HEK293 (cell line): ENCODE measurements at regions not wholly inside any gene's neighbourhood (a gene's known extent, or its start where the extent isn't known, plus 50 kb on each side); places are given as distances from the start of the nearest gene placed in this dataset.

Experiments
- CTCF ChIA-PET: fragments of 350-600 bp; formaldehyde crosslinking; extraction: SDS; loops from one replicate; lab custom pipeline; 2021; ENCODE audit warnings: antibody characterized with exemption; lab: Yijun Ruan, JAX
- POLR2A ChIA-PET: fragments of 300-600 bp; formaldehyde crosslinking; extraction: SDS; loops from one replicate; lab custom pipeline; 2020; ENCODE audit warnings: antibody characterized with exemption, inconsistent platforms; lab: Yijun Ruan, JAX
- H3K27ac ChIP-seq: fragments of 200-500 bp; sonication (Bioruptor generic); 2 replicates; pipeline ENCODE4 v1.5.1; 2014; ENCODE audit warnings: low read depth, low read length, control low read depth, inconsistent platforms; ENCODE audit errors: extremely low read depth
- H3K36me3 ChIP-seq, 2 experiments: fragments of 200-500 bp in 1 of 2; sonication (Bioruptor generic) in 1 of 2; 1 replicate in 1 of 2; 2 replicates in 1 of 2; pipeline ENCODE4 v1.5.1; 2014 to 2017; ENCODE audit warnings: inconsistent platforms in 2 of 2, low read length in 2 of 2; ENCODE audit not compliant: control insufficient read depth in 2 of 2, insufficient read depth in 1 of 2
- H3K4me1 ChIP-seq: fragments of 200-500 bp; sonication (Bioruptor generic); 2 replicates; pipeline ENCODE4 v1.5.1; 2014; ENCODE audit warnings: mild to moderate bottlenecking, low read length, inconsistent platforms; ENCODE audit not compliant: control insufficient read depth, insufficient read depth
- H3K4me3 ChIP-seq: 2 replicates; pipeline ENCODE4 v1.5.1; 2011; ENCODE audit warnings: low read depth, mild to moderate bottlenecking, control low read depth, low read length, moderate library complexity
- H3K9me3 ChIP-seq: fragments of 200-500 bp; sonication (Bioruptor generic); 2 replicates; pipeline ENCODE4 v1.5.1; 2014; ENCODE audit warnings: low read depth, low read length, inconsistent platforms; ENCODE audit not compliant: control insufficient read depth, insufficient read depth
- GLIS2 ChIP-seq: fragments of 450-650 bp; formaldehyde crosslinking; IDR thresholded peaks from 2 replicates; pipeline ENCODE4 v1.5.1; 2016; ENCODE audit warnings: missing biosample characterization, missing genetic modification characterization
- KLF9 ChIP-seq: fragments of 450-650 bp; formaldehyde crosslinking; IDR thresholded peaks from 2 replicates; pipeline ENCODE4 v1.5.1; 2016; ENCODE audit warnings: missing biosample characterization, missing genetic modification characterization, low read depth
- SETDB1 ChIP-seq: IDR thresholded peaks from one replicate; pipeline ENCODE4 v1.6.1; 2017; ENCODE audit warnings: mild to moderate bottlenecking, low read length, moderate library complexity, mixed read lengths; ENCODE audit not compliant: insufficient read length
- WT1 ChIP-seq: fragments of 450-650 bp; formaldehyde crosslinking; IDR thresholded peaks from 2 replicates; pipeline ENCODE4 v1.5.1; 2016; ENCODE audit warnings: missing biosample characterization, missing genetic modification characterization
- ZBTB10 ChIP-seq: fragments of 450-650 bp; formaldehyde crosslinking; IDR thresholded peaks from 2 replicates; pipeline ENCODE4 v1.5.1; 2016; ENCODE audit warnings: missing biosample characterization, missing genetic modification characterization
- ZBTB21 ChIP-seq: fragments of 450-650 bp; formaldehyde crosslinking; IDR thresholded peaks from 2 replicates; pipeline ENCODE4 v1.5.1; 2017; ENCODE audit warnings: missing biosample characterization, missing genetic modification characterization
- ZEB2 ChIP-seq: fragments of 450-650 bp; formaldehyde crosslinking; IDR thresholded peaks from 2 replicates; pipeline ENCODE4 v1.5.1; 2016; ENCODE audit warnings: missing biosample characterization, missing genetic modification characterization
- ZNF211 ChIP-seq: fragments of 450-650 bp; formaldehyde crosslinking; IDR thresholded peaks from 2 replicates; pipeline ENCODE4 v1.5.1; 2016; ENCODE audit warnings: low read depth, missing biosample characterization, missing genetic modification characterization
- ZNF26 ChIP-seq: fragments of 450-650 bp; formaldehyde crosslinking; IDR thresholded peaks from 2 replicates; pipeline ENCODE4 v1.5.1; 2016; ENCODE audit warnings: missing biosample characterization, missing genetic modification characterization
- ZNF311 ChIP-seq: fragments of 450-650 bp; formaldehyde crosslinking; IDR thresholded peaks from 2 replicates; pipeline ENCODE4 v1.5.1; 2017; ENCODE audit warnings: missing biosample characterization, missing genetic modification characterization, borderline replicate concordance
- ZNF394 ChIP-seq: fragments of 450-650 bp; formaldehyde crosslinking; IDR thresholded peaks from 2 replicates; pipeline ENCODE4 v1.5.1; 2016; ENCODE audit warnings: missing biosample characterization, missing genetic modification characterization, mild to moderate bottlenecking, moderate library complexity, borderline replicate concordance
- ZNF416 ChIP-seq: fragments of 450-650 bp; formaldehyde crosslinking; IDR thresholded peaks from 2 replicates; pipeline ENCODE4 v1.5.1; 2016; ENCODE audit warnings: missing biosample characterization, missing genetic modification characterization
- ZNF513 ChIP-seq: fragments of 450-650 bp; IDR thresholded peaks from 2 replicates; pipeline ENCODE4 v1.5.1; 2018; ENCODE audit warnings: missing biosample characterization, missing genetic modification characterization
- ZNF518A ChIP-seq: fragments of 450-650 bp; formaldehyde crosslinking; conservative IDR thresholded peaks from 2 replicates; pipeline ENCODE4 v1.5.1; 2016; ENCODE audit warnings: low read depth, missing biosample characterization, missing genetic modification characterization
- ZNF521 ChIP-seq: fragments of 450-650 bp; formaldehyde crosslinking; IDR thresholded peaks from 2 replicates; pipeline ENCODE4 v1.5.1; 2017; ENCODE audit warnings: missing biosample characterization, mild to moderate bottlenecking, missing genetic modification characterization
- ZNF548 ChIP-seq: fragments of 450-650 bp; formaldehyde crosslinking; IDR thresholded peaks from 2 replicates; pipeline ENCODE4 v1.5.1; 2016; ENCODE audit warnings: missing biosample characterization, missing genetic modification characterization
- ZNF549 ChIP-seq: fragments of 450-650 bp; IDR thresholded peaks from 2 replicates; pipeline ENCODE4 v1.5.1; 2018; ENCODE audit warnings: missing biosample characterization, missing genetic modification characterization, mild to moderate bottlenecking, inconsistent platforms, moderate library complexity
- ZNF585B ChIP-seq: fragments of 450-650 bp; formaldehyde crosslinking; IDR thresholded peaks from 2 replicates; pipeline ENCODE4 v1.5.1; 2016; ENCODE audit warnings: missing biosample characterization, missing genetic modification characterization
- ZNF596 ChIP-seq: fragments of 450-650 bp; IDR thresholded peaks from 2 replicates; pipeline ENCODE4 v1.5.0; 2018; ENCODE audit warnings: missing biosample characterization, mild to moderate bottlenecking, missing genetic modification characterization, moderate library complexity
- ZNF658 ChIP-seq: fragments of 450-650 bp; formaldehyde crosslinking; IDR thresholded peaks from 2 replicates; pipeline ENCODE4; 2016; ENCODE audit warnings: missing biosample characterization, missing genetic modification characterization
- ZNF707 ChIP-seq: fragments of 450-650 bp; formaldehyde crosslinking; IDR thresholded peaks from 2 replicates; pipeline ENCODE4 v1.5.1; 2016; ENCODE audit warnings: missing biosample characterization, missing genetic modification characterization
- ZNF777 ChIP-seq: fragments of 450-650 bp; formaldehyde crosslinking; IDR thresholded peaks from 2 replicates; pipeline ENCODE4 v1.5.1; 2017; ENCODE audit warnings: missing biosample characterization, missing genetic modification characterization, borderline replicate concordance

GRCh38 chr3:29203851-29204250 is 77.0 kb upstream of the RBMS3 start:
- ChIA-PET CTCF (no interaction called here), POLR2A (no interaction called here)
- no peaks in the 10 kb centered on the region for H3K36me3 ChIP-seq
- no peak overlapping the region for H3K4me3 ChIP-seq
- TF ChIP-seq ZNF416 (no peak), ZNF777 (tag by site-specific recombination) (no peak), ZNF549 (tag by site-specific recombination) (no peak), ZNF521 (tag by site-specific recombination) (no peak), ZNF585B (tag by site-specific recombination) (no peak), ZNF596 (tag by site-specific recombination) (no peak), ZNF707 (tag by site-specific recombination) (no peak), ZNF26 (no peak), SETDB1 (no peak)
- no peak overlapping the region for H3K27ac ChIP-seq
- H3K9me3 ChIP-seq, result no peaks in the 10 kb centered on the region
- peaks cover 4% of the 10 kb centered on the region for H3K4me1 ChIP-seq

- Histone ChIP-seq H3K4me3 (no peak overlapping the region), H3K9me3 (no peaks in the 10 kb centered on the region), H3K4me1 (peaks cover 3% of the 10 kb centered on the region; the same call in 1 of the 2 replicates), H3K36me3 (no peaks in the 10 kb centered on the region), H3K27ac (no peak overlapping the region)
- ChIA-PET POLR2A (no interaction called here), CTCF (no interaction called here)
- TF ChIP-seq KLF9 (tag by site-specific recombination), result no peak
- no peak for TF ChIP-seq ZNF211 (tag by site-specific recombination)
- no peak for TF ChIP-seq ZNF311 (tag by site-specific recombination)
- TF ChIP-seq ZNF394, result no peak
- no peak for TF ChIP-seq WT1 (tag by site-specific recombination)
- no peak for TF ChIP-seq ZNF548 (tag by site-specific recombination)
- no peak for TF ChIP-seq ZNF658 (tag by site-specific recombination)
- TF ChIP-seq ZEB2 (tag by site-specific recombination), result no peak
- TF ChIP-seq ZNF518A (tag by site-specific recombination), result no peak
- no peak for TF ChIP-seq GLIS2 (tag by site-specific recombination)
- no peak for TF ChIP-seq ZNF513 (tag by site-specific recombination)
- TF ChIP-seq ZNF26, result no peak
- TF ChIP-seq ZBTB10 (tag by site-specific recombination), result no peak
- TF ChIP-seq ZBTB21 (tag by site-specific recombination), result no peak
Observed at GRCh38 chr3:29207427-29207826, 73.4 kb upstream of the RBMS3 start.
